GM18526 (cell line): ENCODE measurements at regions not wholly inside any gene's neighbourhood (a gene's known extent, or its start where the extent isn't known, plus 50 kb on each side); places are given as distances from the start of the nearest gene placed in this dataset.

Source experiments
- POLR2A ChIP-seq: IDR thresholded peaks from 3 replicates; pipeline ENCODE4 v1.6.1; 2011; ENCODE audit not compliant: insufficient read length; ENCODE audit errors: extremely low read depth

DNA sequence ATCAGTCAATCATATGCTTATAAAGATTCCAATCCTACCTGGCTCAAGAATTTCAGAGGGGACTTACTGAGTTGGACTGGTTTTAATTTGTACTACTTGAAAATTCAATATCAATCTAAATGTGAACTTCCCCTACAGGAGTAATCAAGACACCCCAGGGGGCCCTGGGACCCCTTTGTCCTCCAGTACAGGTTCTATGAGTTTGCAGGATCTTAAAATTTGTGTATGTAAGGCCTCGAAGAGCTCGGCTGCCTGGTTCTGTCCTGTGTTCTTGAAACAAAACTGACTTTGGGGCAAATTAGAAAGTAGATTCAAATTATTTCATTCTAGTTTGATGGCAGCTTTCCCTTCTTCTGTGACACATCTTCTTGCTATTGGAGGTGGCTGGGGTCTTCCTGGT is 261.3 kb downstream of the KCNRG start:
- TF ChIP-seq POLR2A: no peak

DNA sequence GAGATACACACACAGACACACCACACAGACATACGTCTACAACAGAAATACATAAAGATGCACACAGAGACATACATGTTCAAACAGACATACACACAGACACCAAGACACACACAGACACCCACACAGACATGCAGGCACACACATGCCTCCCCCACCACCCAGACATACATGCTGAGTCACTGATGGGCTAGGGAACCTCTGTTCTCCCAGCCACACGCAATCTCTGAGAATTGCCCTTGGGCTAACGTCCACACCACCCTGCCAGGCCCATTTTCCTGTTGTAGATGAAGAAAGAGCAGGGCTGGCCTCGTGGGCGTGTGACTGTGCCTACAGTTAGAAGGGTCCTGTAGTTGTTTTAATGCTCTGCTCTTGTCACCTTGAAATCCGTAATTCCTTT is 261.9 kb downstream of the KCNRG start:
- TF ChIP-seq POLR2A: no peak

- TF ChIP-seq POLR2A: no peak
Observed at GRCh38 chr13:50277906-50278305, 262.7 kb downstream of the KCNRG start.

GRCh38 chr13:50280441-50280937 is 265.2 kb downstream of the KCNRG start:
- TF ChIP-seq POLR2A: no peak

DNA sequence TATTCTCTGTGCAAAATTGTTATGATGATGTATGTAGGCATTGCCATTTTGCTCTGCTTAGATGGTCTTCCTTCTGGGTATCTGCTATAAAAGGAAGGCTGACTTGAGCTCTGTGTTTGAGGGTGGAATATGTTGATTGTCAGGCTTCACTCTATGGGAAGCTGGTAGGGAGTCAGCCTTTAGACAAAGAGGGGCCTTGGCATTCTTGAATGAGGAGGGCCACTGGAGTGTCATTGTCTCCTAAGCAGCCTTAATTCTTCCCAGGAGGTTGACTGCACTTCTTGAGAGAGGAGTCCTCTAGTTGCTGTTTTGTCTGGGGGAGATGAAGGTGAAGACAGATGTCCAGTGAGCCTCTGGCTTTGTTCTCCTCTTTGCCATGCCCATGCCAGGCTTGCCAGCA is 266.8 kb downstream of the KCNRG start:
- TF ChIP-seq POLR2A: no peak

GRCh38 chr13:50283017-50283416 is 267.8 kb downstream of the KCNRG start:
- no peak for TF ChIP-seq POLR2A

DNA sequence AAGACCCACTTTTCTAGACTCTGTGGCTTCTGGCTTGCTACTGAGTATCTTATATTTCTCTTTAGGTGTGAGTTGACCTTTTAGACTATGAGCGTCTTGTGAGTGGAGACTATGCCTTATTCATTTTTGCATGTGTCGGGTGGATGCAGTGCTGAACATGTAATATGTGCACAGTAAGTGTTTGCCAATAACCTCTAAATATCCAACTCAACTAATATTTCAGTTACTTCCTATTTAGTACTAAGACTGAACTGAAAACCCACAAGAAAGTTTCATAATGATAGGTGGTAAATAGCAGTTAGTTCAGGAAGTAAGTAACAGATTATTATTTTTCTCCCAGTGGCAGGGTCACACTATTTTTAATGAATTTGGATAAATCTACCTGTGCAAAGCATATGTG is 269.3 kb downstream of the KCNRG start:
- TF ChIP-seq POLR2A: no peak

DNA sequence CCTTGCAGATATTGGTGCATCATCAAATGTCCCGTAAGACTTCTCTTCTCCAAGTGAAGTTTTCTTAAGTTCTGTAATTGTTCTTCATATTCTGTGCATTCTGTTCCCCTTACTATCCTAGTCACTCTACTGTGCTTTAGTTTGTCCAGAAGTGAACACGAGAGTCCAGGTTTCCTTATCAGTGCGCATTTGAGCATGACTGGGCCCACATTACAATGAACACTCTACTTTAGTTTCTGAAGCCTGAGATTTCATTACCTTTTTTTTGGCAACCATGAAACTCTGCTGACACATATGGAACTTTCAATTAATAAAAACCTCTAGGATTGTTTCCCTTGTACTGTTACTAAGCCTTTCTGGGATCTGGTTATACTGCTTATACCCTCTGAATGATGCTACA is 270.0 kb downstream of the KCNRG start:
- no peak for TF ChIP-seq POLR2A

DNA sequence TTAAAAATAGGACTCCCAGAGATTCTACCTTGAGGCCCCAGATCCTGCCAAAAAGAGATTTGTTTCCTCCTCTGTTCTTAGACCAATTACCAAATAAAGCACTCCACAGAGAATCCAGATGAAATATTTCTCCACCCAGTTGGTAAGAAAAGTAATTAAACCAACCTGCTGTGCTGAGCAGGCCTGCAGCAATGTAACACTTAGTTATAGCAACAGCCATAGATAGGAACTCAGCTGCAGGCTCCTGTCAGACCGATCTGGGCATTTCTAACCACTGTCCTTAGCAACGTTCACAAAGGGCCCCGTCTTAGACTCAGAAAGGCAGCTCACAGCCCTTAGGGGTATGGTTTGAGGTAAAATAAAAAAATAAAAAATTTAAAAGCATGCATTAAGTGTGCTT is 271.1 kb downstream of the KCNRG start:
- TF ChIP-seq POLR2A: no peak

GRCh38 chr13:50290186-50290585 is 274.9 kb downstream of the KCNRG start:
- TF ChIP-seq POLR2A: no peak

GRCh38 chr13:50291611-50292010 is 276.4 kb downstream of the KCNRG start:
- no peak for TF ChIP-seq POLR2A

DNA sequence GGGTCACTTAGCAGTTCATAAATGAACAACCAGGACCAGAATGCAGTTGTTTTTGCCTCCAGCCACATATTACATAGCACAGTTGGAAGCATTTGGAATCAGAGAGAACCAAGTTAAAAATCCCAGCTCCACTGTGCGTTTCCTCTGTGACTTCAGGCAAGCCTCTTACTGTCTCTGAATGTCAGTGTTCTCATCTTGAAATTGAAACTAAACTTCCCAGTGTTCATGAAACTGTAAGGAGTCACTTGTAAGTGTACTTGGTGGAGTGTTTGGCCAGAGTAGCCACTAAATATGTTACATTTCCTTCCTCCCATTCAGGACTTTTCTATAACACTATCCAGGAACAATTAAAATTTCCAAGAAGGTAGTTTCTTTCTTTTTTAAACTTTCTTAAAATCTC is 276.8 kb downstream of the KCNRG start:
- no peak for TF ChIP-seq POLR2A

GRCh38 chr13:50299546-50300249 is 284.5 kb downstream of the KCNRG start:
- no peak for TF ChIP-seq POLR2A

DNA sequence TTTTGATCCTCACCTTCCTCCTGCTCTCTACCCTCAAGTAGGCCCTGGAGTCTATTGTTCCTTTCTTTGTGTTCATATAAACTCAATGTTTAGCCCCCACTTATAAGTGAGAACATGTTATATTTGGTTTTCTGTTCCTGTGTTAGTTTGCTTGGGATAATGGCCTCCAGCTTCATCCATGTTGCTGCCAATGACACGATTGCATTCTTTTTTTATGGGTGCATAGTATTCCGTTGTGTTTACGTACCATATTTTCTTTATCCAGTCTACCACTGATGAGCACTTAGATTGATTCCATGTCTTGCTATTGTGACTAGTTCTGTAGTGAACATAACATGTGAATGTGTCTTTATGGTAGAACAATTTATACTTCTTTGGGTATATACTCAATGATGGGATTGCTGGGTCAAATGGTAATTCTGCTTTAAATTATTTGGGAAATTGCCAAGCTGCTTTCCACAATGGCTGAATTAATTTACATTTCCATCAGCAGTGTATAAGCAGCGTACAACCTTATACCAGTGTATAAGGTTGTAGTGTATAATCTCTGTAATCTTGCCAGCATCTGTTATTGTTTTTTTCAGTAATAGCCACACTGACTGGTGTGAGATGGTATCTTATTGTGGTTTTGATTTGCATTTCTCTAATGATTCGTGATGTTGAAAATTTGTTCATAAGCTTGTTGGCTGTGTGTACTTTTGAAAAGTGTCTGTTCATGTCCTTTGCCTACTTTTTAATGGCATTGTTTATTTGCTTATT is 288.9 kb downstream of the KCNRG start:
- TF ChIP-seq POLR2A: no peak

- TF ChIP-seq POLR2A: no peak
Observed at GRCh38 chr13:50306156-50306555, 290.9 kb downstream of the KCNRG start.

DNA sequence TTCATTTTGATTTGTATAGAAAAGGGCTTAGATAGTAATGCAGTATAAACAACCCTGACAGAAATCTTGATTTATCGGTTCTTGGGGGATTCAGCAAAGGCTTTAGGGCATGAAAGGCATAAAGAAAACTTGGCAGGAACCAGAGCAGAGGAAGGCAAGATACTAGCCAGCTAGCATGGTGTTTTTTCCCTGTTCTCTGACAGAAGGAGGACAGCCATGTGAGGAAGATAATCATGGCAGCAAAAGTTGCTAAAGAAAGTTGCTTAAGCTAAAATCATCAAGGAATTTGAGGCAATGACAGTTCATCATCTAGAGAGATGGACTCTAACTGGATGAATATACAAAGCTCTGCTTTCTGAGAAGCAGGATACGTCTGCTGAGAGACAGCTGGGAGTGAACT is 294.1 kb downstream of the KCNRG start:
- no peak for TF ChIP-seq POLR2A
